ENCODE measurements at regions not wholly inside any gene's neighbourhood (a gene's known extent, or its start where the extent isn't known, plus 50 kb on each side); places are given as distances from the start of the nearest gene placed in this dataset.

DNA sequence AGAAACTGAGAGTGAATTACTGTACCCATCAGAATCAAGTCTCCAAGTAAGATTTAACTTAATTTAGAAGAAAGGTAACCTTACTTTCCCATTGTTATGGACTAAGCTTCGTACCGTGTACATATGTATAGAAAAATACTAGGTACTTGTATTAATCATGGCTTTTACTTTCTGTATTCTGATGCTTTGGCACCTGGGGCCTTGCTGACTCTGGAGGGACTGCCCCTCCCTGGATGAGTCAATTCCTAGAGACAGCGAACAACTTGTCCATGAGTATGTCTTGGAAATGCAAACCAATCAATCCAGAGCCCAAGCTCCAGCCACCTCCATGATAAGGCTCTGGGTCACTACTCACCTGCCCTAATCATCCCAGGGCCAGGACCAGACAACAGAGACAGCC is 50.0 kb upstream of the DGKG start:
- no peak overlapping the region for H3K27ac Mint-ChIP-seq (ENCODE audit: unreplicated experiment)
- no peak overlapping the region for H3K4me3 ChIP-seq (ENCODE audit: low read depth, low read length)

More for the DNA sequence above, 50.0 kb upstream of the DGKG start:
- Mint-ChIP-seq H3K9me3 (ENCODE audit: unreplicated experiment) (no peaks in the 10 kb centered on the region), H3K4me3 (ENCODE audit: unreplicated experiment) (no peak overlapping the region), H3K4me1 (ENCODE audit: low read depth, unreplicated experiment) (peaks cover 4% of the 10 kb centered on the region), H3K36me3 (ENCODE audit: insufficient read depth, unreplicated experiment) (no peaks in the 10 kb centered on the region), H3K27me3 (ENCODE audit: insufficient read depth, unreplicated experiment) (peaks cover 9% of the 10 kb centered on the region)
- TF ChIP-seq, protein P1, sequence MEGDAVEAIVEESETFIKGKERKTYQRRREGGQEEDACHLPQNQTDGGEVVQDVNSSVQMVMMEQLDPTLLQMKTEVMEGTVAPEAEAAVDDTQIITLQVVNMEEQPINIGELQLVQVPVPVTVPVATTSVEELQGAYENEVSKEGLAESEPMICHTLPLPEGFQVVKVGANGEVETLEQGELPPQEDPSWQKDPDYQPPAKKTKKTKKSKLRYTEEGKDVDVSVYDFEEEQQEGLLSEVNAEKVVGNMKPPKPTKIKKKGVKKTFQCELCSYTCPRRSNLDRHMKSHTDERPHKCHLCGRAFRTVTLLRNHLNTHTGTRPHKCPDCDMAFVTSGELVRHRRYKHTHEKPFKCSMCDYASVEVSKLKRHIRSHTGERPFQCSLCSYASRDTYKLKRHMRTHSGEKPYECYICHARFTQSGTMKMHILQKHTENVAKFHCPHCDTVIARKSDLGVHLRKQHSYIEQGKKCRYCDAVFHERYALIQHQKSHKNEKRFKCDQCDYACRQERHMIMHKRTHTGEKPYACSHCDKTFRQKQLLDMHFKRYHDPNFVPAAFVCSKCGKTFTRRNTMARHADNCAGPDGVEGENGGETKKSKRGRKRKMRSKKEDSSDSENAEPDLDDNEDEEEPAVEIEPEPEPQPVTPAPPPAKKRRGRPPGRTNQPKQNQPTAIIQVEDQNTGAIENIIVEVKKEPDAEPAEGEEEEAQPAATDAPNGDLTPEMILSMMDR (IDR thresholded peaks at IDR 0.05; ENCODE audit: insufficient read depth in 1 of 2, low read depth in 1 of 2, low read length in 1 of 2, severe bottlenecking in 1 of 2, unreplicated experiment in 1 of 2), result no peak
- no peaks in the 10 kb centered on the region for H3K4me1 ChIP-seq
- DNase-seq, result no peak
- no TSS peak for BruUV-seq (replicated peaks)
- CTCF ChIA-PET, result no interaction called here
- H3K9me3 ChIP-seq, result no peaks in the 10 kb centered on the region
- no peaks in the 10 kb centered on the region for H3K27me3 ChIP-seq (replicated peaks; ENCODE audit: control insufficient read depth, insufficient read depth, low read length)
- POLR2A ChIA-PET, result no interaction called here
- no peaks in the 10 kb centered on the region for H3K36me3 ChIP-seq (ENCODE audit: control insufficient read depth, insufficient read depth, low read length)
- intact Hi-C loops (cut with micrococcal nuclease; ENCODE audit: unreplicated experiment), result no loop called here

Data from Caco-2 (cell line).